ACC112 (cell line): ENCODE measurements at regions not wholly inside any gene's neighbourhood (a gene's known extent, or its start where the extent isn't known, plus 50 kb on each side); places are given as distances from the start of the nearest gene placed in this dataset.

ENCODE experiments used
- H2AFZ ChIP-seq: fragments of 200-600 bp; sonication (generic); one replicate; pipeline ENCODE4 v1.6.0; 2017; ENCODE audit warnings: antibody characterized with exemption, low read length; ENCODE audit not compliant: unreplicated experiment
- H3K27ac ChIP-seq: fragments of 200-600 bp; sonication (generic); 2 replicates; pipeline ENCODE4 v1.5.1; 2014; ENCODE audit warnings: low read depth, mild to moderate bottlenecking, antibody characterized with exemption, low read length, moderate library complexity
- H3K27me3 ChIP-seq: fragments of 200-600 bp; sonication (generic); 2 replicates; pipeline ENCODE4 v1.6.1; 2014; ENCODE audit warnings: mild to moderate bottlenecking, antibody characterized with exemption, low read length, moderate library complexity, mixed read lengths; ENCODE audit not compliant: insufficient read depth
- H3K36me3 ChIP-seq: fragments of 200-600 bp; sonication (generic); 2 replicates; pipeline ENCODE4 v1.6.1; 2016; ENCODE audit warnings: mild to moderate bottlenecking, antibody characterized with exemption, low read length, moderate library complexity, mixed read lengths; ENCODE audit not compliant: insufficient read depth
- H3K4me1 ChIP-seq: fragments of 200-600 bp; sonication (generic); one replicate; pipeline ENCODE4 v1.6.1; 2016; ENCODE audit warnings: low read length, mixed read lengths; ENCODE audit not compliant: insufficient read depth, unreplicated experiment, control insufficient read depth
- H3K4me3 ChIP-seq: fragments of 200-600 bp; sonication (generic); 2 replicates; pipeline ENCODE4 v1.5.1; 2014; ENCODE audit warnings: mild to moderate bottlenecking, low read depth, low read length
- H3K79me2 ChIP-seq: fragments of 200-600 bp; sonication (generic); one replicate; pipeline ENCODE4 v1.6.0; 2016; ENCODE audit warnings: low read length; ENCODE audit not compliant: control insufficient read depth, unreplicated experiment, insufficient read depth

DNA sequence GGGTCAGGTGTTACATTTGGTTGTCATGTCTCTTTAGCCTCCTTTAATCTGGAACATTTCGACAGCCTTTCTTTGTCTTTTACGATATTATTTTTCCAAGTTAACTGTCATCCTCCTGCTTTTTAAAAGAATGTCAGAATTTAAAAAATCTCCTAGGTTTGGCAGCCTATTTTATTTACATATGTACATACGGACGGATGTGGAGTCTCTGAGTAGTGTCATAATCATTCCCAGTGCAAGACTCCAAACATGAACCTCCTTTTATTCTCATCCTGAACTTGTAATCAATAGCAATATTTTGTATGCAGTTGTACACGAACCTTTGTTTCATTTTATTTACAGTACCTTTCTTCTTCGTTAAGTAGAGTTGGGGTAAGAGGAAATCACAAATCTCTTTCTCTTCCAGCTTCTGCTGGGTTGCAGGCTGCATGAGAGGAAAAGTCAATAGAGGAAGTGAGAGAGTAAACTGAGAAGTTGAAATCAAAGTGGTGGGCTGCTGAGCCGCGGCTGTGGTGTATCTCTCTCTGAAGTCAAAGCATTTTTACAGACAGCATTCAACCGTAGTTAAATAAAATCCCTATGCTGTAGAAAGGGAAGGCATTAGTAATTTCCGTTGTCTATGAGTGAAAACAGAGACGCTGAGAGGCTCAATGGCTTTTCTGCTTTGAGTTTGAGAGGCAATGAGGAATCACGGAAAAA is 53.9 kb upstream of the RPS6KA3 start:
- no peaks in the 10 kb centered on the region for H3K36me3 ChIP-seq
- no peaks in the 10 kb centered on the region for H3K27me3 ChIP-seq
- H3K4me1 ChIP-seq, result peaks cover 5% of the 10 kb centered on the region
- no peak overlapping the region for H3K27ac ChIP-seq
- H3K4me3 ChIP-seq, result peak overlapping the region; percentile 66
- H3K79me2 ChIP-seq, result no peaks in the 10 kb centered on the region
- peak overlapping the region; percentile 92 for H2AFZ ChIP-seq

DNA sequence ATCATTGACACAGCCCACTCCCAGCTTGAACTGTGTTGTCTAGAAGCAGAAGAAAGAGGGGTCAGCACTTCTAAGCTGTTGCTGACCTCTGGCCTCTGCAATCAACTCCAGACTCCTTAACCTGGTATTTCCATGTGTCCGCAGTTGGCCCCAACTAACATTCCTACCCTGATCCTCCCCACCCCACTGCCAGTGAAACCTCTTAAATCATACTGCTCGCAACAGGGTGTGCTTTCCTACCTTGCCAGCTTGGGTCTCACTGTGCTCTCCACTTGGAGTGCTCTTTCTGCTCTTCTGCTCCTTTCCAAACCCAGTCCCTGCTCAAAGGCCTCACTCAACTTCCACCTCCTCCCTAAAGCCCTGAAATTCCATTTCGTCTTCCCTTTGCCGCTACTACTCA is 52.3 kb upstream of the RPS6KA3 start:
- Histone ChIP-seq H3K27me3 (no peaks in the 10 kb centered on the region), H3K27ac (no peak overlapping the region), H3K4me3 (no peak overlapping the region), H3K36me3 (no peaks in the 10 kb centered on the region), H3K79me2 (no peaks in the 10 kb centered on the region), H3K4me1 (peaks cover 8% of the 10 kb centered on the region), H2AFZ (no peak overlapping the region)

DNA sequence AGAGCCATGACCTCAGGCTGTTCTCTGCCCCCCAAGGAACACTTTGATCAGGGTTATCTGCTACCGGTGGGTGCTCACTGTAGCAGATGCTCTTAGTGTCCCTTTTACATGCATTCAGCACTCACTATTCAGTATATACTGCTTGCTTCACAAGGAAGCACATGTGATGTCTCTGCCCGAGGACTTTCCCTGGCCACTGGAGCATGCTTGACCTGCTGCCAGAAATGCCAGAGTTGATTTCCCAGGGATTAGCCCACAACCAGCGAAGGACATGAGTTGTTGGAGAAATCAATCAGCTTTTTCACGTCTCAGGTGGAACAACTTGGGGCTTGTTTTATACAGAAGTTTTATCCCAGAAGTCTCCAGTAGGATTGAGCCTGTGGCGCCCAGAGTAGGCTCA is 51.2 kb upstream of the RPS6KA3 start:
- Histone ChIP-seq H2AFZ (no peak overlapping the region), H3K27ac (no peak overlapping the region), H3K27me3 (no peaks in the 10 kb centered on the region), H3K4me1 (peaks cover 8% of the 10 kb centered on the region), H3K36me3 (no peaks in the 10 kb centered on the region), H3K79me2 (no peaks in the 10 kb centered on the region), H3K4me3 (no peak overlapping the region)
